Endothelial cell of umbilical vein (primary cell): ENCODE measurements at regions not wholly inside any gene's neighbourhood (a gene's known extent, or its start where the extent isn't known, plus 50 kb on each side); places are given as distances from the start of the nearest gene placed in this dataset.

Experiments used
- BruUV-seq: library from RNA; stranded (reverse); fragments of 400-500 nt; replicated peaks from 2 replicates; lab custom pipeline; 2021; lab: Mats Ljungman, UMichigan
- CTCF ChIA-PET: fragments of 300-600, 350-600 bp; sonication (Branson Sonifier 250); formaldehyde crosslinking; loops from one replicate; lab custom pipeline; 2021; ENCODE audit warnings: antibody characterized with exemption, inconsistent platforms; lab: Charles Lee
- POLR2A ChIA-PET: fragments of 300-600, 350-600 bp; sonication (Branson Sonifier 250); formaldehyde crosslinking; loops from one replicate; lab custom pipeline; 2021; ENCODE audit warnings: antibody characterized with exemption, inconsistent platforms; lab: Charles Lee
- DNase-seq: peaks from one replicate; pipeline ENCODE4 v3.0.0-alpha.2; 2011; ENCODE audit warnings: low read depth, low spot score
- FAIRE-seq: peaks from 2 replicates; lab custom pipeline; 2011; peaks lifted over from hg19 to GRCh38; lab: Jason Lieb, UNC
- H2AFZ ChIP-seq: 2 replicates; pipeline ENCODE4 v1.6.0; 2012; ENCODE audit warnings: low read depth, low read length, control low read depth, inconsistent platforms
- H3K27ac ChIP-seq: 2 replicates; pipeline ENCODE4 v1.5.1; 2011; ENCODE audit warnings: low read depth, mild to moderate bottlenecking, control low read depth, low read length, moderate library complexity; ENCODE audit not compliant: insufficient read depth
- H3K27me3 ChIP-seq, 2 experiments: 2 replicates each; pipeline versions ENCODE4 v1.6.0 to v1.6.1; 2011; ENCODE audit warnings: low read length in 2 of 2, mixed read lengths in 1 of 2; ENCODE audit not compliant: control insufficient read depth in 2 of 2, insufficient read depth in 2 of 2
- H3K36me3 ChIP-seq, 2 experiments: 2 replicates in 1 of 2; 3 replicates in 1 of 2; pipeline ENCODE4 v1.5.1; 2011; ENCODE audit warnings: low read length in 2 of 2, mild to moderate bottlenecking in 1 of 2, moderate library complexity in 1 of 2; ENCODE audit not compliant: control insufficient read depth in 2 of 2, insufficient read depth in 2 of 2; ENCODE audit errors: extremely low read depth in 1 of 2
- H3K4me1 ChIP-seq: 3 replicates; pipeline ENCODE4 v1.5.1; 2011; ENCODE audit warnings: mild to moderate bottlenecking, low read length; ENCODE audit not compliant: control insufficient read depth, insufficient read depth; ENCODE audit errors: extremely low read depth
- H3K4me2 ChIP-seq: 2 replicates; pipeline ENCODE4 v1.6.1; 2011; ENCODE audit warnings: low read length, control low read depth, mixed read lengths; ENCODE audit not compliant: insufficient read depth
- H3K4me3 ChIP-seq, 3 experiments: fragments of 200-600 bp in 1 of 3; sonication (generic), shearing (Covaris generic) in 1 of 3; replicated peaks in 1 of 3; 2 replicates each; pipeline ENCODE4 v1.5.1; 2011 to 2016; ENCODE audit warnings: control low read depth in 3 of 3, low read length in 3 of 3, mild to moderate bottlenecking in 2 of 3, inconsistent platforms in 1 of 3, low read depth in 1 of 3, moderate library complexity in 1 of 3; ENCODE audit not compliant: insufficient read depth in 1 of 3
- H3K79me2 ChIP-seq: 2 replicates; pipeline ENCODE4 v1.6.0; 2012; ENCODE audit warnings: low read length, inconsistent platforms; ENCODE audit not compliant: control insufficient read depth, insufficient read depth
- H3K9ac ChIP-seq: replicated peaks from 2 replicates; pipeline ENCODE3; 2011; ENCODE audit warnings: low read length, control low read depth; ENCODE audit not compliant: insufficient read depth; ENCODE audit errors: extremely low read depth
- H3K9me1 ChIP-seq: replicated peaks from 3 replicates; pipeline ENCODE4 v1.6.0; 2011; ENCODE audit warnings: mild to moderate bottlenecking, low read length; ENCODE audit not compliant: control insufficient read depth, insufficient read depth; ENCODE audit errors: extremely low read depth
- H3K9me3 ChIP-seq: replicated peaks from 2 replicates; pipeline ENCODE4 v1.5.1; 2012; ENCODE audit warnings: low read length, inconsistent platforms; ENCODE audit not compliant: control insufficient read depth, insufficient read depth
- H4K20me1 ChIP-seq: replicated peaks from 2 replicates; pipeline ENCODE3; 2011; ENCODE audit warnings: mild to moderate bottlenecking, low read length; ENCODE audit not compliant: control insufficient read depth, insufficient read depth; ENCODE audit errors: extremely low read depth
- CTCF ChIP-seq, 2 donors: IDR thresholded peaks; 1 replicate in 1 of 2; 2 replicates in 1 of 2; pipeline ENCODE4 v1.5.1; 2011; ENCODE audit warnings: low read length in 2 of 2, mild to moderate bottlenecking in 2 of 2, moderate library complexity in 2 of 2, control low read depth in 1 of 2, inconsistent platforms in 1 of 2, low read depth in 1 of 2; ENCODE audit not compliant: insufficient read depth in 1 of 2; ENCODE audit errors: extremely low read depth in 1 of 2
- EZH2 ChIP-seq: IDR thresholded peaks from 2 replicates; pipeline ENCODE4 v1.6.1; 2012; ENCODE audit warnings: borderline replicate concordance, low read depth, mild to moderate bottlenecking, moderate library complexity, low read length, inconsistent platforms; ENCODE audit not compliant: severe bottlenecking
- FOS ChIP-seq: IDR thresholded peaks from 2 replicates; pipeline ENCODE4 v1.6.1; 2011; ENCODE audit warnings: mild to moderate bottlenecking, low read length, moderate library complexity, borderline replicate concordance; ENCODE audit not compliant: insufficient read depth
- GATA2 ChIP-seq: IDR thresholded peaks from 2 replicates; pipeline ENCODE4 v1.7.0; 2011; ENCODE audit warnings: low read depth, mild to moderate bottlenecking, moderate library complexity, mixed read lengths, low read length; ENCODE audit not compliant: insufficient read length, insufficient read depth
- JUN ChIP-seq: IDR thresholded peaks from 2 replicates; pipeline ENCODE4 v1.6.1; 2011; ENCODE audit warnings: borderline replicate concordance, low read depth; ENCODE audit not compliant: insufficient read length, insufficient read depth
- MAX ChIP-seq: IDR thresholded peaks from 2 replicates; pipeline ENCODE4 v1.6.1; 2011; ENCODE audit not compliant: insufficient read depth, insufficient read length
- MYC ChIP-seq: IDR thresholded peaks from one replicate; pipeline ENCODE4 v1.6.1; 2011; ENCODE audit warnings: mild to moderate bottlenecking, low read depth, low read length
- POLR2A ChIP-seq: IDR thresholded peaks from 2 replicates; pipeline ENCODE4 v1.6.1; 2012; ENCODE audit warnings: low read depth, mild to moderate bottlenecking, control low read depth, low read length
- POLR2AphosphoS5 ChIP-seq: IDR thresholded peaks from 2 replicates; pipeline ENCODE4 v1.6.1; 2012; ENCODE audit warnings: low read depth, mild to moderate bottlenecking, control low read depth, low read length, moderate library complexity; ENCODE audit not compliant: insufficient read depth
- dilution Hi-C: fragments of 300-500 bp; cut with MboI; formaldehyde crosslinking; loops from one replicate; pipeline ENCODE4 v1.15.0; 2019; ENCODE audit warnings: low sequenced_read_pairs; ENCODE audit not compliant: extremely low pct_ligation_motif_present
- intact Hi-C: fragments of 100-400 bp; cut with micrococcal nuclease; formaldehyde crosslinking; loops from one replicate; pipeline ENCODE4 v1.10.0; 2022

GRCh38 chr11:30763951-30764350, 177.8 kb upstream of the MPPED2 start:
- H3K27me3 ChIP-seq, result no peaks in the 10 kb centered on the region
- BruUV-seq, result no TSS peak
- no peaks in the 10 kb centered on the region for H3K9me3 ChIP-seq
- no peaks in the 10 kb centered on the region for H3K36me3 ChIP-seq
- dilution Hi-C loops, result no loop called here
- intact Hi-C loops, result no loop called here
- no peak overlapping the region for H3K9ac ChIP-seq
- no peak for FAIRE-seq
- H4K20me1 ChIP-seq, result no peaks in the 10 kb centered on the region
- H3K4me2 ChIP-seq, result no peak overlapping the region
- no peak for DNase-seq
- H2AFZ ChIP-seq, result no peak overlapping the region
- no peaks in the 10 kb centered on the region for H3K9me1 ChIP-seq
- POLR2A ChIA-PET, result no interaction called here
- CTCF ChIA-PET, result no interaction called here
- no peak overlapping the region for H3K27ac ChIP-seq
- no peak for TF ChIP-seq EZH2
- no peak for TF ChIP-seq POLR2AphosphoS5
- TF ChIP-seq CTCF (IDR thresholded peaks at IDR 0.05; ENCODE audit: extremely low read depth in 1 of 2, insufficient read depth in 1 of 2, low read depth in 1 of 2, low read length in 2 of 2), result no peak
- TF ChIP-seq JUN, result no peak
- no peak for TF ChIP-seq MYC
- no peak for TF ChIP-seq FOS
- no peak for TF ChIP-seq MAX
- TF ChIP-seq POLR2A, result no peak
- no peak for TF ChIP-seq GATA2
- H3K79me2 ChIP-seq, result no peaks in the 10 kb centered on the region
- no peak overlapping the region for H3K4me3 ChIP-seq
- H3K4me1 ChIP-seq, result no peaks in the 10 kb centered on the region
